Natural killer cell (primary cell): ENCODE measurements at regions not wholly inside any gene's neighbourhood (a gene's known extent, or its start where the extent isn't known, plus 50 kb on each side); places are given as distances from the start of the nearest gene placed in this dataset.

Experiments used
- ATAC-seq, 3 donors: fragments of 150-1000 bp in 2 of 3; fragments of 200-7000 bp in 1 of 3; cut with Tn5 transposase; 1 replicate in 1 of 3; 2 replicates in 2 of 3; pipeline ENCODE4 v1.10.0; 2021; ENCODE audit warnings: mild to moderate bottlenecking in 2 of 3, moderate library complexity in 2 of 3
- DNase-seq, 2 donors: peaks; one replicate each; pipeline versions ENCODE4 v3.0.0 to v3.0.0-alpha.2; 2013 to 2021; ENCODE audit warnings: mixed read lengths in 1 of 2
- H3K27ac ChIP-seq: one replicate; pipeline ENCODE4 v1.5.1; 2013; ENCODE audit warnings: mild to moderate bottlenecking, low read length
- H3K27me3 ChIP-seq: one replicate; pipeline ENCODE4 v1.6.1; 2013; ENCODE audit warnings: low read length; ENCODE audit not compliant: control insufficient read depth, insufficient read depth
- H3K36me3 ChIP-seq: one replicate; pipeline ENCODE4 v1.6.1; 2013; ENCODE audit warnings: low read length; ENCODE audit not compliant: control insufficient read depth, insufficient read depth
- H3K4me1 ChIP-seq: one replicate; pipeline ENCODE4 v1.6.1; 2013; ENCODE audit warnings: low read length; ENCODE audit not compliant: control insufficient read depth, insufficient read depth
- H3K4me3 ChIP-seq: one replicate; pipeline ENCODE4 v1.5.1; 2013; ENCODE audit warnings: low read length
- H3K9me3 ChIP-seq: one replicate; pipeline ENCODE4 v1.6.1; 2013; ENCODE audit warnings: low read length; ENCODE audit not compliant: control insufficient read depth, insufficient read depth
- H3K27ac Mint-ChIP-seq, 2 donors: one replicate each; pipeline ENCODE4 v1.8.0; 2022; ENCODE audit warnings: mild to moderate bottlenecking in 2 of 2, mixed read lengths in 2 of 2, moderate library complexity in 1 of 2
- H3K27me3 Mint-ChIP-seq, 2 donors: one replicate each; pipeline ENCODE4 v1.8.0; 2022; ENCODE audit warnings: low read depth in 2 of 2, mixed read lengths in 2 of 2
- H3K36me3 Mint-ChIP-seq: one replicate; pipeline ENCODE4 v1.8.0; 2022; ENCODE audit warnings: mixed read lengths
- H3K4me1 Mint-ChIP-seq, 2 donors: one replicate each; pipeline ENCODE4 v1.8.0; 2022; ENCODE audit warnings: mixed read lengths in 2 of 2
- H3K4me3 Mint-ChIP-seq: one replicate; pipeline ENCODE4 v1.8.0; 2022; ENCODE audit warnings: mild to moderate bottlenecking, moderate library complexity, mixed read lengths
- H3K9me3 Mint-ChIP-seq, 2 donors: one replicate each; pipeline ENCODE4 v1.8.0; 2022; ENCODE audit warnings: mixed read lengths in 2 of 2
- WGBS: methylation state at CpG from one replicate; pipeline ENCODE4 v1.1.7; 2013; ENCODE audit warnings: missing lambda C conversion rate; ENCODE audit not compliant: insufficient coverage; 5-methylcytosine and 5-hydroxymethylcytosine counted together
- intact Hi-C: fragments of 100-400 bp; cut with micrococcal nuclease; formaldehyde crosslinking; loops from one replicate; pipeline ENCODE4 v1.14.2; 2022
- TF ChIP-seq, protein P1 (sequence below): fragments of 200-600 bp; IDR thresholded peaks from one replicate; pipeline ENCODE4 v1.8.0; 2022; ENCODE audit warnings: antibody characterized with exemption

DNA sequence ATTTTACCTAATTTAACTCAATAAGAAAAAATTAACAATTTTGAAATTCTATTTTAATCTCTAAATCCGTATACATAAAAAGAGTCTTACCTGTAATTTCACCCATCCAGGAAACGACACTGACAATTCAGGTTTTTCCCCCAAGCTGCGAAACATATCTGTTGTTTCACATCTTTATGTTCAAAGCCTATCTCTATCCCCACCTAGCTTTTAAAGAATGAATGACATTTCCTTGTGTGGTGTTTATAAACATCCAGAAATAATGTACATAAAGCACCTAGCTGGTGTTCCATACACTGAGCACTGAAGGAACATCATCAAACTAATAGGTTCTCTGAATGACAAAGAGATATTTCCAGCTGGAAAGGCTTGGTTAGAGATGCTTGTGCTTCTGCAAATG lies 867.8 kb downstream of the SQOR start:
- H3K9me3 ChIP-seq, result peaks cover 9% of the 10 kb centered on the region
- ATAC-seq (no peak), DNase-seq (no peak)
- H3K4me3 Mint-ChIP-seq, result no peak overlapping the region
- TF ChIP-seq, protein P1, sequence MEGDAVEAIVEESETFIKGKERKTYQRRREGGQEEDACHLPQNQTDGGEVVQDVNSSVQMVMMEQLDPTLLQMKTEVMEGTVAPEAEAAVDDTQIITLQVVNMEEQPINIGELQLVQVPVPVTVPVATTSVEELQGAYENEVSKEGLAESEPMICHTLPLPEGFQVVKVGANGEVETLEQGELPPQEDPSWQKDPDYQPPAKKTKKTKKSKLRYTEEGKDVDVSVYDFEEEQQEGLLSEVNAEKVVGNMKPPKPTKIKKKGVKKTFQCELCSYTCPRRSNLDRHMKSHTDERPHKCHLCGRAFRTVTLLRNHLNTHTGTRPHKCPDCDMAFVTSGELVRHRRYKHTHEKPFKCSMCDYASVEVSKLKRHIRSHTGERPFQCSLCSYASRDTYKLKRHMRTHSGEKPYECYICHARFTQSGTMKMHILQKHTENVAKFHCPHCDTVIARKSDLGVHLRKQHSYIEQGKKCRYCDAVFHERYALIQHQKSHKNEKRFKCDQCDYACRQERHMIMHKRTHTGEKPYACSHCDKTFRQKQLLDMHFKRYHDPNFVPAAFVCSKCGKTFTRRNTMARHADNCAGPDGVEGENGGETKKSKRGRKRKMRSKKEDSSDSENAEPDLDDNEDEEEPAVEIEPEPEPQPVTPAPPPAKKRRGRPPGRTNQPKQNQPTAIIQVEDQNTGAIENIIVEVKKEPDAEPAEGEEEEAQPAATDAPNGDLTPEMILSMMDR, result no peak
- H3K36me3 ChIP-seq, result no peaks in the 10 kb centered on the region
- no peaks in the 10 kb centered on the region for H3K4me1 ChIP-seq
- intact Hi-C loops, result no loop called here
- no peaks in the 10 kb centered on the region for H3K4me1 Mint-ChIP-seq
- WGBS, result 86% methylated on average over 3 of the region's 3 CpGs
- no peak overlapping the region for H3K27ac Mint-ChIP-seq
- H3K27me3 ChIP-seq, result no peaks in the 10 kb centered on the region
- no peak overlapping the region for H3K4me3 ChIP-seq
- H3K9me3 Mint-ChIP-seq, result peaks cover 8 to 16% of the 10 kb centered on the region in 2 donors
- H3K36me3 Mint-ChIP-seq, result no peaks in the 10 kb centered on the region
- H3K27me3 Mint-ChIP-seq, result no peaks in the 10 kb centered on the region
- H3K27ac ChIP-seq, result no peak overlapping the region

DNA sequence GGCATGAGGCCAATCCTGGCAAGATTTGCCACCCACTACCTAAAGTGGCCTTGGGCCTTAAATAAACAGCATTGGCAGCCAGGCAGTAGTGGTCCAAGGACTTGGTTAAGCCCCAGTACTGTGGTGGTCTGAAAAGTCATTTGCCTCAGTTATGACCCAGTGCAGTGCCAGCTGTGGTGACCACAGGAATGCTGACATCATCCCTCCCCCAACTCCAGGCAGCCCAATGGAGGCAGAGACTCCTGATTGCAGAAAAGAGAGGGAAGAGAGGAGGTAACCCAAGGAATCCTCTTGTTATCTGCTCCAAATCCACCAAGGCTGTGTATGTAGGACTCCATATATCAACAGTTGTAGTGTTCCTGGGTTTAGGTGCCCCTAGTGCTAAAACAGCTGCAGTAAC lies 883.6 kb downstream of the SQOR start:
- intact Hi-C loops, result no loop called here
- Histone ChIP-seq H3K4me3 (no peak overlapping the region), H3K9me3 (peaks cover 4% of the 10 kb centered on the region), H3K4me1 (no peaks in the 10 kb centered on the region), H3K27me3 (no peaks in the 10 kb centered on the region), H3K36me3 (no peaks in the 10 kb centered on the region), H3K27ac (no peak overlapping the region)
- Mint-ChIP-seq H3K27me3 (no peaks in the 10 kb centered on the region), H3K36me3 (peaks cover 7% of the 10 kb centered on the region), H3K4me3 (no peak overlapping the region), H3K9me3 (peaks cover 8 to 26% of the 10 kb centered on the region in 2 donors), H3K27ac (no peak overlapping the region), H3K4me1 (no peaks in the 10 kb centered on the region)
- ATAC-seq (no peak), DNase-seq (no peak)
- TF ChIP-seq, protein P1, result no peak

DNA sequence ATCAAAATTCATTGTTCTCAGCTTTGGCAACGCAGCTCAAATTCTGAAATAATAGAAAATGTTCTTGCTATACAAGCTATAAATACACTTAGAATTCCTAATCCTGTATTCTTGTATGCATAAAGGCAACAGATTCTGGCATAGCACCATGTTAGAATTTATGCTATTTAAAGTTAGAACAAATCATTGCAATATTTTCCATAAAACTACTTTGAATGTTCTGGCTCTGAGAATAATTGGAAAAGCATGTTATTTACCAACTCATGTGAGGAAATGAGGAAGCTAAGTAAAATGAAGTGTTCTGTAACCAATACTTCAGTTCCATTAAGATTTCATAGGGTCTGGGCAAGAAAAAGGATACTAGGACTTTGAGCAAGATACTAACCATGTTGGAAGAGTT lies 888.9 kb downstream of the SQOR start:
- DNase-seq (no peak), ATAC-seq (no peak)
- no peak overlapping the region for H3K4me3 ChIP-seq
- H3K4me1 Mint-ChIP-seq, result no peaks in the 10 kb centered on the region
- H3K27ac ChIP-seq, result no peak overlapping the region
- H3K4me1 ChIP-seq, result no peaks in the 10 kb centered on the region
- H3K9me3 ChIP-seq, result peaks cover 3% of the 10 kb centered on the region
- 100% methylated on average over 1 of the region's 1 CpG for WGBS
- peaks cover 7% of the 10 kb centered on the region for H3K36me3 Mint-ChIP-seq
- intact Hi-C loops, result no loop called here
- no peaks in the 10 kb centered on the region for H3K36me3 ChIP-seq
- peaks cover 18 to 43% of the 10 kb centered on the region in 2 donors for H3K9me3 Mint-ChIP-seq
- no peaks in the 10 kb centered on the region for H3K27me3 Mint-ChIP-seq
- TF ChIP-seq, protein P1, result no peak
- no peak overlapping the region for H3K27ac Mint-ChIP-seq
- H3K4me3 Mint-ChIP-seq, result no peak overlapping the region
- H3K27me3 ChIP-seq, result no peaks in the 10 kb centered on the region

DNA sequence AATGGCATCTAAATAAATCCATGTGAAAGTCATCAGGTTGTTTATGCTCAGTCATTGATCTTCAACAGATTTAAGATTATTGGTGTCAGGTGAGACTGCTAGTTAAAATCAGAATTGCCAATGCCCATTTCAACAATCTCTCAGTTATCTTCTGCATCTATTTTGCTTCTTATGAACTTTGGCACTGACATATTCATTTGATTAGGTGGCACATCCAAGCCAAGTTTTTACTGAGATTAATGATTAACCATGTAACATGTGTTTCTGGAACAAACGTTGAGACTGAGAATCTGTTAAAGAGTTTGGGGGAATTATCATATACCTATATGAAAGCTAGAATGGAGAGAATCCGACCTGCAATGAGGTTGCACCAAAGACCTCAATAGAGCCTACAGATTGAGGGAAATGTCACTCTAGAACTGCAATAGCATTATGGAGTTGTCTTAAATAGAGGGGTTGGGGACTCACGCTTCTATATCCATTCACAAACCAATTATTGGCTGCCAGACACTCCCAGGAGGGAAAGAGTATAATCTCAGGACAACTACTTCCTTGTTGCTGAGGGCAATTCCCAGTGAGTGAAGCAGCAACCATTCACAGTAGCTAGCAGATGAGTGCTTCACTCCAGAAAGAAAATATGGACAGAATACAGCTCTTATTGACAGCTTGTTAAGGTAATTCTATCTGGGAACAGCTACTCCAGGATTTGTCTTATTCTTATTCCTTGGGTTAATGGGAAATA lies 891.3 kb downstream of the SQOR start:
- no peak overlapping the region for H3K27ac ChIP-seq
- no peaks in the 10 kb centered on the region for H3K4me1 ChIP-seq
- no peak for DNase-seq
- H3K36me3 ChIP-seq, result no peaks in the 10 kb centered on the region
- Mint-ChIP-seq H3K4me3 (no peak overlapping the region), H3K36me3 (no peaks in the 10 kb centered on the region), H3K9me3 (peaks cover 16 to 27% of the 10 kb centered on the region in 2 donors), H3K4me1 (no peaks in the 10 kb centered on the region), H3K27ac (no peak overlapping the region), H3K27me3 (no peaks in the 10 kb centered on the region)
- H3K27me3 ChIP-seq, result no peaks in the 10 kb centered on the region
- H3K4me3 ChIP-seq, result no peak overlapping the region
- H3K9me3 ChIP-seq, result peaks cover 3% of the 10 kb centered on the region
- 73% methylated on average over 2 of the region's 3 CpGs for WGBS
- intact Hi-C loops, result no loop called here
- TF ChIP-seq, protein P1, result no peak
- ATAC-seq, result no peak
